CD8-positive, alpha-beta memory T cell (primary cell): ENCODE measurements at regions not wholly inside any gene's neighbourhood (a gene's known extent, or its start where the extent isn't known, plus 50 kb on each side); places are given as distances from the start of the nearest gene placed in this dataset.
A peak's percentile ranks its signal among the peaks of the same experiment; 100 is the strongest.

Experiments
- CTCF ChIA-PET: fragments of 350-600 bp; sonication (Branson Sonifier 250); formaldehyde crosslinking; loops from one replicate; lab custom pipeline; 2021; ENCODE audit warnings: antibody characterized with exemption; lab: Charles Lee
- POLR2A ChIA-PET: fragments of 350-600 bp; sonication (Branson Sonifier 250); formaldehyde crosslinking; loops from one replicate; lab custom pipeline; 2021; ENCODE audit warnings: antibody characterized with exemption; lab: Charles Lee
- DNase-seq, 5 donors: peaks; one replicate each; pipeline versions ENCODE4 v3.0.0 to v3.0.0-alpha.2; 2020 to 2022; ENCODE audit warnings: mixed read lengths in 1 of 5
- H3K27ac ChIP-seq: one replicate; pipeline ENCODE4 v1.7.0; 2013; ENCODE audit warnings: low read depth, mild to moderate bottlenecking, low read length, moderate library complexity
- H3K27me3 ChIP-seq: 2 replicates; pipeline ENCODE4 v1.7.0; 2013; ENCODE audit warnings: low read length, mild to moderate bottlenecking; ENCODE audit not compliant: insufficient read depth, poor library complexity, severe bottlenecking
- H3K36me3 ChIP-seq: 2 replicates; pipeline ENCODE4 v1.7.0; 2013; ENCODE audit warnings: mild to moderate bottlenecking, low read length, moderate library complexity; ENCODE audit not compliant: insufficient read depth
- H3K4me1 ChIP-seq: 2 replicates; pipeline ENCODE4 v1.7.0; 2013; ENCODE audit warnings: mild to moderate bottlenecking, low read length, moderate library complexity; ENCODE audit not compliant: insufficient read depth
- H3K4me3 ChIP-seq: 2 replicates; pipeline ENCODE4 v1.7.0; 2013; ENCODE audit warnings: mild to moderate bottlenecking, low read length
- H3K9me3 ChIP-seq: 2 replicates; pipeline ENCODE4 v1.7.0; 2013; ENCODE audit warnings: mild to moderate bottlenecking, low read length
- H3K27ac Mint-ChIP-seq, 8 donors: one replicate each; pipeline ENCODE4 v1.8.0; 2020 to 2021; ENCODE audit warnings: mixed read lengths in 8 of 8, mild to moderate bottlenecking in 6 of 8, inconsistent platforms in 3 of 8, moderate library complexity in 3 of 8
- H3K27me3 Mint-ChIP-seq, 2 donors: one replicate each; pipeline ENCODE4 v1.8.0; 2020 to 2021; ENCODE audit warnings: mixed read lengths in 2 of 2, mild to moderate bottlenecking in 1 of 2, moderate library complexity in 1 of 2
- H3K36me3 Mint-ChIP-seq, 3 donors: one replicate each; pipeline ENCODE4 v1.8.0; 2020 to 2021; ENCODE audit warnings: mixed read lengths in 3 of 3, inconsistent platforms in 1 of 3, mild to moderate bottlenecking in 1 of 3
- H3K4me1 Mint-ChIP-seq, 3 donors: one replicate each; pipeline ENCODE4 v1.8.0; 2020 to 2021; ENCODE audit warnings: mixed read lengths in 3 of 3, inconsistent platforms in 1 of 3, mild to moderate bottlenecking in 1 of 3
- H3K4me3 Mint-ChIP-seq, 7 donors: one replicate each; pipeline ENCODE4 v1.8.0; 2020 to 2021; ENCODE audit warnings: mixed read lengths in 7 of 7, mild to moderate bottlenecking in 6 of 7, moderate library complexity in 4 of 7, inconsistent platforms in 2 of 7
- H3K9me3 Mint-ChIP-seq, 5 donors: one replicate each; pipeline ENCODE4 v1.8.0; 2020 to 2022; ENCODE audit warnings: mixed read lengths in 5 of 5, mild to moderate bottlenecking in 3 of 5, moderate library complexity in 2 of 5, inconsistent platforms in 1 of 5

GRCh38 chr6:16949716-16950115, 152.1 kb upstream of the STMND1 start:
- Mint-ChIP-seq H3K36me3 (peaks cover 0 to 3% (median 0%) of the 10 kb centered on the region in 3 donors), H3K27me3 (peaks cover 18 to 35% of the 10 kb centered on the region in 2 donors), H3K4me1 (peaks cover 2 to 60% (median 17%) of the 10 kb centered on the region in 3 donors), H3K27ac (no peak overlapping the region), H3K4me3 (no peak overlapping the region), H3K9me3 (no peaks in the 10 kb centered on the region)
- CTCF ChIA-PET, result interaction anchor here (1.1 kb wide), 1 partner anchor 16 kb away, joined by 3 read pairs; no protein-coding TSS in a partner anchor
- H3K4me3 ChIP-seq, result no peak overlapping the region
- H3K27ac ChIP-seq, result no peak overlapping the region
- H3K9me3 ChIP-seq, result no peaks in the 10 kb centered on the region
- no peaks in the 10 kb centered on the region for H3K27me3 ChIP-seq
- no peaks in the 10 kb centered on the region for H3K36me3 ChIP-seq
- H3K4me1 ChIP-seq, result no peaks in the 10 kb centered on the region
- no peak for DNase-seq
- POLR2A ChIA-PET, result no interaction called here

GRCh38 chr6:16948396-16948795, 153.5 kb upstream of the STMND1 start:
- Histone ChIP-seq H3K27me3 (no peaks in the 10 kb centered on the region), H3K36me3 (no peaks in the 10 kb centered on the region), H3K4me1 (no peaks in the 10 kb centered on the region), H3K27ac (no peak overlapping the region), H3K9me3 (no peaks in the 10 kb centered on the region), H3K4me3 (no peak overlapping the region)
- peaks cover 18 to 36% of the 10 kb centered on the region in 2 donors for H3K27me3 Mint-ChIP-seq
- peaks cover 0 to 3% (median 0%) of the 10 kb centered on the region in 3 donors for H3K36me3 Mint-ChIP-seq
- H3K27ac Mint-ChIP-seq, result peak overlapping the region in 1 of 8 donors; percentile 92
- DNase-seq, result no peak
- no peak overlapping the region for H3K4me3 Mint-ChIP-seq
- H3K4me1 Mint-ChIP-seq, result peaks cover 2 to 60% (median 17%) of the 10 kb centered on the region in 3 donors
- ChIA-PET POLR2A (no interaction called here), CTCF (no interaction called here)
- no peaks in the 10 kb centered on the region for H3K9me3 Mint-ChIP-seq

GRCh38 chr6:16947375-16948015, 154.4 kb upstream of the STMND1 start:
- Histone ChIP-seq H3K27ac (no peak overlapping the region), H3K9me3 (no peaks in the 10 kb centered on the region), H3K4me3 (no peak overlapping the region), H3K27me3 (no peaks in the 10 kb centered on the region), H3K4me1 (no peaks in the 10 kb centered on the region), H3K36me3 (no peaks in the 10 kb centered on the region)
- H3K9me3 Mint-ChIP-seq, result no peaks in the 10 kb centered on the region
- ChIA-PET POLR2A (no interaction called here), CTCF (no interaction called here)
- DNase-seq, result no peak
- peaks cover 0 to 3% (median 0%) of the 10 kb centered on the region in 3 donors for H3K36me3 Mint-ChIP-seq
- H3K4me1 Mint-ChIP-seq, result peaks cover 2 to 53% (median 17%) of the 10 kb centered on the region in 3 donors
- peak overlapping the region in 1 of 7 donors; percentile 14 for H3K4me3 Mint-ChIP-seq
- H3K27me3 Mint-ChIP-seq, result peaks cover 19 to 36% of the 10 kb centered on the region in 2 donors
- peak overlapping the region in 2 of 8 donors; percentile 2 to 92 for H3K27ac Mint-ChIP-seq

GRCh38 chr6:16944596-16944995, 157.3 kb upstream of the STMND1 start:
- no peak overlapping the region for H3K27ac ChIP-seq
- no peaks in the 10 kb centered on the region for H3K27me3 ChIP-seq
- no peak overlapping the region for H3K4me3 ChIP-seq
- no peaks in the 10 kb centered on the region for H3K9me3 ChIP-seq
- no peak for DNase-seq
- Mint-ChIP-seq H3K27me3 (peaks cover 22 to 48% of the 10 kb centered on the region in 2 donors), H3K36me3 (peaks cover 0 to 3% (median 0%) of the 10 kb centered on the region in 3 donors), H3K4me3 (no peak overlapping the region), H3K9me3 (no peaks in the 10 kb centered on the region), H3K4me1 (peaks cover 2 to 37% (median 9%) of the 10 kb centered on the region in 3 donors), H3K27ac (no peak overlapping the region)
- H3K4me1 ChIP-seq, result no peaks in the 10 kb centered on the region
- no peaks in the 10 kb centered on the region for H3K36me3 ChIP-seq
- ChIA-PET CTCF (no interaction called here), POLR2A (no interaction called here)

- no peaks in the 10 kb centered on the region for H3K9me3 ChIP-seq
Measured at GRCh38 chr6:16939839-16940238, 162.0 kb upstream of the STMND1 start.

GRCh38 chr6:16939351-16939750, 162.5 kb upstream of the STMND1 start:
- ChIA-PET POLR2A (no interaction called here), CTCF (no interaction called here)
- H3K4me3 Mint-ChIP-seq, result no peak overlapping the region

More at GRCh38 chr6:16939839-16940238, 162.0 kb upstream of the STMND1 start:
- H3K36me3 ChIP-seq, result no peaks in the 10 kb centered on the region
- Mint-ChIP-seq H3K36me3 (no peaks in the 10 kb centered on the region), H3K9me3 (no peaks in the 10 kb centered on the region), H3K27ac (no peak overlapping the region), H3K4me3 (no peak overlapping the region), H3K4me1 (no peaks in the 10 kb centered on the region), H3K27me3 (peaks cover 18 to 53% of the 10 kb centered on the region in 2 donors)
- no peaks in the 10 kb centered on the region for H3K27me3 ChIP-seq
- no peak overlapping the region for H3K27ac ChIP-seq
- no peak overlapping the region for H3K4me3 ChIP-seq
- CTCF ChIA-PET, result no interaction called here
- POLR2A ChIA-PET, result no interaction called here
- no peak for DNase-seq
- H3K4me1 ChIP-seq, result no peaks in the 10 kb centered on the region

GRCh38 chr6:16936893-16937292, 165.0 kb upstream of the STMND1 start:
- CTCF ChIA-PET, result interaction anchor here (1.0 kb wide), 1 partner anchor 29 kb away, joined by 3 read pairs; no protein-coding TSS in a partner anchor

More at GRCh38 chr6:16939351-16939750, 162.5 kb upstream of the STMND1 start:
- no peak for DNase-seq
- no peaks in the 10 kb centered on the region for H3K4me1 ChIP-seq
- no peaks in the 10 kb centered on the region for H3K36me3 ChIP-seq
- H3K27ac Mint-ChIP-seq, result no peak overlapping the region
- no peaks in the 10 kb centered on the region for H3K9me3 Mint-ChIP-seq
- H3K27ac ChIP-seq, result no peak overlapping the region
- H3K27me3 ChIP-seq, result no peaks in the 10 kb centered on the region
- H3K9me3 ChIP-seq, result no peaks in the 10 kb centered on the region
- H3K4me3 ChIP-seq, result no peak overlapping the region
- H3K27me3 Mint-ChIP-seq, result peaks cover 18 to 57% of the 10 kb centered on the region in 2 donors
- no peaks in the 10 kb centered on the region for H3K4me1 Mint-ChIP-seq
- H3K36me3 Mint-ChIP-seq, result no peaks in the 10 kb centered on the region

GRCh38 chr6:16933961-16934360, 167.9 kb upstream of the STMND1 start:
- DNase-seq, result no peak
- Histone ChIP-seq H3K4me1 (no peaks in the 10 kb centered on the region), H3K36me3 (no peaks in the 10 kb centered on the region), H3K9me3 (no peaks in the 10 kb centered on the region), H3K27ac (no peak overlapping the region), H3K27me3 (no peaks in the 10 kb centered on the region), H3K4me3 (no peak overlapping the region)
- Mint-ChIP-seq H3K4me1 (no peaks in the 10 kb centered on the region), H3K9me3 (peaks cover 0 to 3% (median 0%) of the 10 kb centered on the region in 5 donors), H3K36me3 (peaks cover 0 to 3% (median 0%) of the 10 kb centered on the region in 3 donors), H3K4me3 (no peak overlapping the region), H3K27ac (no peak overlapping the region), H3K27me3 (peaks cover 5 to 54% of the 10 kb centered on the region in 2 donors)
- ChIA-PET POLR2A (no interaction called here), CTCF (no interaction called here)

More at GRCh38 chr6:16936893-16937292, 165.0 kb upstream of the STMND1 start:
- DNase-seq, result no peak
- no peaks in the 10 kb centered on the region for H3K27me3 ChIP-seq
- H3K9me3 ChIP-seq, result no peaks in the 10 kb centered on the region
- H3K36me3 ChIP-seq, result no peaks in the 10 kb centered on the region
- no peak overlapping the region for H3K27ac Mint-ChIP-seq
- H3K4me3 ChIP-seq, result no peak overlapping the region
- H3K36me3 Mint-ChIP-seq, result no peaks in the 10 kb centered on the region
- H3K4me1 Mint-ChIP-seq, result no peaks in the 10 kb centered on the region
- no peak overlapping the region for H3K4me3 Mint-ChIP-seq
- POLR2A ChIA-PET, result no interaction called here
- no peaks in the 10 kb centered on the region for H3K4me1 ChIP-seq
- no peaks in the 10 kb centered on the region for H3K9me3 Mint-ChIP-seq
- H3K27ac ChIP-seq, result no peak overlapping the region
- peaks cover 11 to 63% of the 10 kb centered on the region in 2 donors for H3K27me3 Mint-ChIP-seq
